ENCODE measurements at regions not wholly inside any gene's neighbourhood (a gene's known extent, or its start where the extent isn't known, plus 50 kb on each side); places are given as distances from the start of the nearest gene placed in this dataset.

DNA sequence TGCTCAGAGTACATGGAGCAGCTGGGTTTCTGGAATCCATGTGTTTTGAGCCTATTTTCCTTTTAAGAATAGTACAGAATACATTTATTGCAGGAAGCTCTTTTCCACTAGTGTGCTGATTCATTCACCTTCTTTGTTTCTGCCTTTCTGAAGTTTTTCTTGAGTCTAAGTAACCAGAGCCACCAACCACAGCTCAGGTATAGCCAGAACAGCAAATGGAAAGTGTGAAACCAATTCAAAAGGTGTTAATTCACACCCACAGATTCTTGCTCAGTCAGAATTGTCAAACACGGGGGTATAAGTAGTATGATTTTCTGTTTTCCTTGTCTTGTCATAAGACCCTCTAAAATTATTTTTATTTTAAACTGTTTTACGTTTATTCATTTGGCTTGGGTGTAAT lies 75.9 kb upstream of the DYNAP start:
- no peak for DNase-seq (ENCODE audit: extremely low spot score in 2 of 2)
- Histone ChIP-seq H3K27ac (no peak overlapping the region), H3K4me3 (no peak overlapping the region), H3K4me1 (no peaks in the 10 kb centered on the region), H3K36me3 (no peaks in the 10 kb centered on the region), H3K9me3 (no peaks in the 10 kb centered on the region), H3K27me3 (no peaks in the 10 kb centered on the region)
- TF ChIP-seq POLR2AphosphoS5 (IDR thresholded peaks at IDR 0.05; ENCODE audit: insufficient read depth in 1 of 2, low read depth in 1 of 2) (no peak), POLR2A (IDR thresholded peaks at IDR 0.05) (no peak)
- TF ChIP-seq, protein P1, sequence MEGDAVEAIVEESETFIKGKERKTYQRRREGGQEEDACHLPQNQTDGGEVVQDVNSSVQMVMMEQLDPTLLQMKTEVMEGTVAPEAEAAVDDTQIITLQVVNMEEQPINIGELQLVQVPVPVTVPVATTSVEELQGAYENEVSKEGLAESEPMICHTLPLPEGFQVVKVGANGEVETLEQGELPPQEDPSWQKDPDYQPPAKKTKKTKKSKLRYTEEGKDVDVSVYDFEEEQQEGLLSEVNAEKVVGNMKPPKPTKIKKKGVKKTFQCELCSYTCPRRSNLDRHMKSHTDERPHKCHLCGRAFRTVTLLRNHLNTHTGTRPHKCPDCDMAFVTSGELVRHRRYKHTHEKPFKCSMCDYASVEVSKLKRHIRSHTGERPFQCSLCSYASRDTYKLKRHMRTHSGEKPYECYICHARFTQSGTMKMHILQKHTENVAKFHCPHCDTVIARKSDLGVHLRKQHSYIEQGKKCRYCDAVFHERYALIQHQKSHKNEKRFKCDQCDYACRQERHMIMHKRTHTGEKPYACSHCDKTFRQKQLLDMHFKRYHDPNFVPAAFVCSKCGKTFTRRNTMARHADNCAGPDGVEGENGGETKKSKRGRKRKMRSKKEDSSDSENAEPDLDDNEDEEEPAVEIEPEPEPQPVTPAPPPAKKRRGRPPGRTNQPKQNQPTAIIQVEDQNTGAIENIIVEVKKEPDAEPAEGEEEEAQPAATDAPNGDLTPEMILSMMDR (IDR thresholded peaks at IDR 0.05): no peak
- intact Hi-C loops (cut with DNase I): no loop called here

DNA sequence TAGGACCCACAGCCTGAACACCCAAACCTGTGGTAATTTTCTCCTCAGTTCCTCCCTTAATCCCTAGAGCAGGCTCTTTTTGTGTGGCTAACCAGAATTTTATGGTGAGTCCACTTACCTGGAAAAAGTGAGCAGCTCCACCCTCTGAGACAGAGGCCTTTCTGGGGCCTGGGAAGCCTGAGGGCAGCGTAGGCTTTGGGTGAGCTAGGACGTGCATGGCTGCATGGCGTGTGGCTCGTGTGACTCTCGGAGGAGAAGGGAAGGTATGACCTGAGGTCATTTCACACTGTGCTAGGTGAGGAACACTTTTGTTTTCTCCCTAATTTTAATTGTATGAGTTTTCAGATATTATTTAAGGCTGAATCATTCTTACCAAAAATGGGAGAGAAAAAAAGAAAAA lies 73.5 kb upstream of the DYNAP start:
- intact Hi-C loops (cut with DNase I): no loop called here
- TF ChIP-seq POLR2AphosphoS5 (IDR thresholded peaks at IDR 0.05; ENCODE audit: insufficient read depth in 1 of 2, low read depth in 1 of 2) (no peak), POLR2A (IDR thresholded peaks at IDR 0.05) (no peak)
- TF ChIP-seq, protein P1 (IDR thresholded peaks at IDR 0.05): no peak
- Histone ChIP-seq H3K36me3 (no peaks in the 10 kb centered on the region), H3K27ac (no peak overlapping the region), H3K27me3 (no peaks in the 10 kb centered on the region), H3K4me3 (no peak overlapping the region), H3K4me1 (no peaks in the 10 kb centered on the region), H3K9me3 (no peaks in the 10 kb centered on the region)
- DNase-seq (ENCODE audit: extremely low spot score in 2 of 2): no peak

DNA sequence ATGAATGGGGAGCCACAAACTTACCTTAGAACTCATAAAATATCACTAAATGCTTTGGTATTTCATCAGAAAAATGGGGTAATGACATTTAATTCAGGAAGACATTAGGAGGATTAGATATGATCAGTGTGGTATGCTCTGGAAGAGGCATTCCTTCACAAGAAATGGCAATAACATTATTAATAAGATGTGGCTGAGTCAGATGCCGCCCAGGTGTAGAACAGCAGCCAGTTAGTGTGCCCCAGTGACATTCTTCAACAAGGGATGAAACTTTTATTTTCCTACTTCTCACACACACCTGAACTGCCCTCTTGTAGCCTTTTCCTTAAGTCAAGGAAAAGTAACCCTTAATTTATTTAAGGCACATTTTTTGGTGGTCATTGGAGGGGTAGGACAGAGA lies 69.2 kb upstream of the DYNAP start:
- Histone ChIP-seq H3K4me3 (no peak overlapping the region), H3K27me3 (no peaks in the 10 kb centered on the region), H3K9me3 (no peaks in the 10 kb centered on the region), H3K4me1 (no peaks in the 10 kb centered on the region), H3K27ac (no peak overlapping the region), H3K36me3 (no peaks in the 10 kb centered on the region)
- intact Hi-C loops (cut with DNase I): no loop called here
- no peak for TF ChIP-seq POLR2A (IDR thresholded peaks at IDR 0.05)
- no peak for TF ChIP-seq POLR2AphosphoS5 (IDR thresholded peaks at IDR 0.05; ENCODE audit: insufficient read depth in 1 of 2, low read depth in 1 of 2)
- TF ChIP-seq, protein P1 (IDR thresholded peaks at IDR 0.05): no peak
- no peak for DNase-seq (ENCODE audit: extremely low spot score in 2 of 2)

DNA sequence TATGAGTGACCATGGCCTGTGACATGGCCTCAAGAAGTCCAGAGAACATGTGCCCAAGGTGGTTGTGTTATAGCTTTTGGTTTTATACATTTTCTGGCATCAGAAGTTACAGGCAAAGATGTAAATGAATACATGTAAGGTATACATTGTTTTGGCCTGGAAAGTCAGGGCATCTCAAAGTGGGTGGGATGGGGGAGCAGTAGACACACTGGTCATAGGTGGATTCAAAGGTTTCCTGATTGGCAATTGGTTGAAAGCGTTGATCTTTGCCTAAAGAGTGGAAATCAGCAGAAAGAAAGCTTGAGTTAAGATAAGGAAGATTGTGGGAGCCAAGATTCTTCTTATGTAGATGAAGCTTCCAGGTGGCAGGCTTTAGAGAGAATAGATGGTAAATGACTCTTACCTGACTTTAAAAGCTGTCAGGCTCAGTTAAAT lies 62.1 kb upstream of the DYNAP start:
- intact Hi-C loops (cut with DNase I): no loop called here
- TF ChIP-seq, protein P1 (IDR thresholded peaks at IDR 0.05): no peak
- TF ChIP-seq POLR2AphosphoS5 (IDR thresholded peaks at IDR 0.05; ENCODE audit: insufficient read depth in 1 of 2, low read depth in 1 of 2) (no peak), POLR2A (IDR thresholded peaks at IDR 0.05) (no peak)

DNA sequence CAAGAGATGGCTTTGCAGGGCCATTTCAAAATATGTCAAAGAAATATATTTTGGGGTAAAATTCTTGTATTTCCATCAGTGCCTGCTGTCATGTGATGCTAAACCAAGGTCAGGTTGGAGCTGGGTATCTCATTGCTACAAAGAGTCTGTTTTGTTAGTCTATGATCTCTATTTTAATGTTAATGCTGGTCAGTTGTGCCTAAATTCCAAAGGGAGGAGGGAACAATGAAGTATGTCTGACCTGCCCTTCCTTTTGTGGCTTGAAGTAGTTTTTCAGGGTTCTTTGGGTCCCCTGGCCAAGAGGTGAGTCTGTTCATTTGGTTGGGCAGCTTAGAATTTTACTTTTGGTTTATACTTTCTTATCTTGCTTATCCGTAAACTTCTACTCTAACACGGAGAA lies 61.6 kb upstream of the DYNAP start:
- H3K9me3 ChIP-seq: no peaks in the 10 kb centered on the region
- no peaks in the 10 kb centered on the region for H3K36me3 ChIP-seq
- no peaks in the 10 kb centered on the region for H3K4me1 ChIP-seq
- no peak for DNase-seq (ENCODE audit: extremely low spot score in 2 of 2)
- H3K27ac ChIP-seq: no peak overlapping the region
- TF ChIP-seq POLR2AphosphoS5 (IDR thresholded peaks at IDR 0.05; ENCODE audit: insufficient read depth in 1 of 2, low read depth in 1 of 2) (no peak), POLR2A (IDR thresholded peaks at IDR 0.05) (no peak)
- TF ChIP-seq, protein P1 (IDR thresholded peaks at IDR 0.05): no peak
- H3K27me3 ChIP-seq: no peaks in the 10 kb centered on the region
- intact Hi-C loops (cut with DNase I): no loop called here
- H3K4me3 ChIP-seq: no peak overlapping the region

More for the DNA sequence above, 62.1 kb upstream of the DYNAP start:
- no peak overlapping the region for H3K27ac ChIP-seq
- no peaks in the 10 kb centered on the region for H3K9me3 ChIP-seq
- DNase-seq (ENCODE audit: extremely low spot score in 2 of 2): no peak
- no peak overlapping the region for H3K4me3 ChIP-seq
- H3K27me3 ChIP-seq: no peaks in the 10 kb centered on the region
- H3K4me1 ChIP-seq: no peaks in the 10 kb centered on the region
- H3K36me3 ChIP-seq: no peaks in the 10 kb centered on the region

Measured in vagina (tissue), 2 donors.